GM19452 (cell line): ENCODE measurements at regions not wholly inside any gene's neighbourhood (a gene's known extent, or its start where the extent isn't known, plus 50 kb on each side); places are given as distances from the start of the nearest gene placed in this dataset.

Experiments used
- ATAC-seq: cut with Tn5 transposase; IDR thresholded peaks from one replicate; pipeline ENCODE4 v1.9.1; 2021; ENCODE audit not compliant: unreplicated experiment

- no peak for ATAC-seq
Measured at GRCh38 chr1:221804303-221804702, 62.4 kb upstream of the DUSP10 start.

- ATAC-seq = no peak
Measured at GRCh38 chr1:221801773-221802516, 60.1 kb upstream of the DUSP10 start.

GRCh38 chr1:221801251-221801661 lies 59.4 kb upstream of the DUSP10 start:
- ATAC-seq = no peak

GRCh38 chr1:221800831-221801230 lies 58.9 kb upstream of the DUSP10 start:
- no peak for ATAC-seq

- ATAC-seq = no peak
Measured at GRCh38 chr1:221797506-221797905, 55.6 kb upstream of the DUSP10 start.

GRCh38 chr1:221796700-221797099 lies 54.8 kb upstream of the DUSP10 start:
- ATAC-seq = no peak

GRCh38 chr1:221795380-221795779 lies 53.5 kb upstream of the DUSP10 start:
- no peak for ATAC-seq

GRCh38 chr1:221794935-221795334 lies 53.0 kb upstream of the DUSP10 start:
- no peak for ATAC-seq

GRCh38 chr1:221794079-221794670 lies 52.3 kb upstream of the DUSP10 start:
- ATAC-seq = peak; percentile 54

- peak; percentile 80 for ATAC-seq
Measured at GRCh38 chr1:221793439-221794078, 51.7 kb upstream of the DUSP10 start.

GRCh38 chr1:221791846-221792245 lies 50.0 kb upstream of the DUSP10 start:
- no peak for ATAC-seq
